ENCODE measurements at regions not wholly inside any gene's neighbourhood (a gene's known extent, or its start where the extent isn't known, plus 50 kb on each side); places are given as distances from the start of the nearest gene placed in this dataset.

DNA sequence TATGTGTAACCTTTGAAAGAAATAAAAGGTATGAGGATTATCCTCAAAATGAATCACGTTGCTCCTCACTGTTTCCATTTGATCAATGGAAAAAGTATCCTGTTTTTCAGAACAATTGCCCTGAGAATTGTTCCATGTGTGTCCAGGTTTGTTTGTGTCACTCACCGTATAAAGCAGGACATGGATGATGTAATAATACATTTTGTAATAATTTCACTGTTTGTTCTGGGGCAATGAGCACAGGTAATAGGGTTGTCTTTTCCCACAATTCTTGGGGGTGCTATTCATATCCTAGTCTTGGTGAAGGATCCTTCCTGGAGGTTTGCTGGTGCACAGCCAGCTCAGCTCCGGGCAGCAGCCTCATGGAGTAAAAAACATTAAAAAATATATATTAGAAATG, 510.8 kb upstream of the MCTP2 start:
- no peak for DNase-seq (ENCODE audit: low read depth)

DNA sequence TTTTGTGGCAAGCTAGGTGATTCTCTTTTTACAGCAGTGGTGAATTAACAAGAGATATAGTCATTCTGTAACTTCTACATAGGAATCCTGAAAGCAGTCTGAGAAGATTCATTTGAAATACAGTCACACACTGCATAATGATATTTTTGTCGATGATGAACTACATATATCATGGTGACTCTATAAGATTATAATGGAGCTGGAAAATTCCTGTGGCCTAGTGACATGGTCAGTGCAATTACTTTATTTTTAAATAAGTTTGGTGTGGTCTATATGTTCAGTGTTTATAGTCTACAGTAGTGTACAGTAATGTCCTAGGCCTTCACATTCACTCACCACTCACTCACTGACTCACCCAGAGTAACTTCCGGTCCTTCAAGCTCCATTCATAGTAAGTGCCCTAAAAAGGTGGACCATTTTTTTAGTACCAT, 511.4 kb upstream of the MCTP2 start:
- no peak for DNase-seq (ENCODE audit: low read depth)

DNA sequence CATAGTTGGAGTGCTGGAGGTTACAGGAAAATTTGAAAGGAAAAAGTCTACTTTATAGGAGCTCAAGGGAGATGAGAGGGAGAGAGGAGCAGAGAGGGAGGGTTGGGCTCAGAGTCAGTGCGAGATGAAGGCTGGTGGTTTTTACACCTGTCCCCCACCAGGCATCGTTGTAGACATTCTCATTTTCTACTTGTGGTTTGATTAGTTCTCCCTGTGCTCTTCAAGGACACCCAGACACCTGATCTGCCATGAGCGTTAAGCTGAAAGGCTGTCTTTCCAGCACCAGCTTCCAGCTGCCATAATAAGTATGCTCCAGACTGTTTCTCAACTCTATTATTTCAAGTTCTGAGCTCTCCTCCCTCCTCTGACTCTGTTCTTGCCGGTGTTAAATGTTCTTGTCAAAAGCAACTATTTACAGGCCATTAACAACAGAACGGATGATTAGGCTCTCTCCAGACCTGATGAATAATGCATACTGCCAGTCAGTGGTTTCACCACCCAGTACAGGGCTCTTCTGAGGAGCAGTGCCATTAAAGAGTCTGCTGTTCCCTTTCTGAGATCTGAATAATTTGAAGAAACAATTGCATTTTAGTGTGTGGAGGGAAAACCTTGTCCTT, 514.6 kb upstream of the MCTP2 start:
- no peak for DNase-seq (ENCODE audit: low read depth)

DNA sequence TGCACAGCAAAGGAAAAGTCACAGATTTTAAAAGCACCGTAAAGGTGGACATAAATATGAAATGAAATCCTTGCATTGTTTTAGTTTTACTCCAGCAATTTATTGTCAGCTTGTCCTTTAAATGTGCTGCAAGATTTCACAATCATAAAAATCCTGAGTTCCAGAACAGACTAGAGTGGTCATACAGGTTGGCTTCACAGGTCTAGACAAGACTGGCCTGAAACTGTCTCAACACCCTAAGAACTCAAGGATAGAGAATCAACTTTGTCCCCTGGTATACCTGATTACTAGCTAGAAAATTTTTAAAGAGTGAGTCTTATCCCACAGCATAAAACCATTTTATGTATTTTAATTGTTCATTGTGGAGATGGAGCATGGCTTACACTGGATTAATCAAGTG, 521.7 kb upstream of the MCTP2 start:
- no peak for DNase-seq (ENCODE audit: low read depth)

DNA sequence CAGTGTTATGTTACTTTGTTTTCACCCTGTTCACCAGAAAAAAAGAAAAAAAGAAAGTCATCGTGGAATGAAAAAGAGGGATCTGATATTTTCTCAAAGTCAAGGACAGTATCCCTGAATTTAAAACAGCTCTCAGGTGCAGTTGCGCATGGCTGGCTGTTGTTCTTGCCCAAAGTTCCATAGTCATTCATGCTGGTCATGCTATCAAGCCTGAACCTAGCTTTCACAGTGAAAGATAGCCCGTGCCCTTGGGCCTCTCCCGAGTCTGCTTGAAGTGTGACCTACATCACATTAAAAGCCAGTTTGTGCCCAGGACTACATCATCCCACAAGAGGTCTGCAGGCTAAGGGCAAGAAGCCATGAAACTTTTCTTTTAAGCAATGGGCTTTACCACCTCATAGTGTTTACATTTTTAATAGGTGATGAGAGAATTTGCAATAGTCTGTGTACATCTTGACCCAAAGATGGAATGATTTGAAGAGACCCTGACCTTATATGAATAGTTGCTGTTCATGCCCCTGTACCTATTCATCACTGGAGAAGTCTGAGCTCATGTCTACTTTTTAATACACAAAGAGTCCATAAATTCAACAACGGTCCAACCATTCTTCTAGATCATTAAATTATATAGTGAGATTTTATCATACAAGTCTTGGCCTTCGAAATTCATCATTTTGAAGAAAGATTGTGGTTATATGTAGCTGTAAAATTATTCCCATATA, 522.5 kb upstream of the MCTP2 start:
- DNase-seq (ENCODE audit: low read depth), result no peak

DNA sequence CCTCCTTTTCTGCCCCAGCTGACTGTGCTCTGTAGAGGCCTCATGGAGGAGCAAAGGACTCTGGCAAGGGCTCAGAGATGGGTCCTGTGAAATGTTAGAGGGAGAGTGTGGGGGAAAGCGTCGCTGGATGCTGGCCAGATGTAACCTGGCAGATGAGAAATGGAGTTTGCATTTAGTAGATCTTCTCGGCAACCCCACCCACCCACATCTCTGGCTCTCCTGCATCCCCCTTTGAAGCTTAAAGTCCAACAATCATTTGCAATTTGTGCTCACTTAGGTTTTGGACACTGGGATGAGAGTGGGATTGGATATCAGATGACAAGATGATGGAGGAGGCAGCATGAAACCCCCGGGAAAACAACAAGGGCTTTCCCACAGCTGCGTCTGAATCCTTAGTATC, 523.6 kb upstream of the MCTP2 start:
- no peak for DNase-seq (ENCODE audit: low read depth)

DNA sequence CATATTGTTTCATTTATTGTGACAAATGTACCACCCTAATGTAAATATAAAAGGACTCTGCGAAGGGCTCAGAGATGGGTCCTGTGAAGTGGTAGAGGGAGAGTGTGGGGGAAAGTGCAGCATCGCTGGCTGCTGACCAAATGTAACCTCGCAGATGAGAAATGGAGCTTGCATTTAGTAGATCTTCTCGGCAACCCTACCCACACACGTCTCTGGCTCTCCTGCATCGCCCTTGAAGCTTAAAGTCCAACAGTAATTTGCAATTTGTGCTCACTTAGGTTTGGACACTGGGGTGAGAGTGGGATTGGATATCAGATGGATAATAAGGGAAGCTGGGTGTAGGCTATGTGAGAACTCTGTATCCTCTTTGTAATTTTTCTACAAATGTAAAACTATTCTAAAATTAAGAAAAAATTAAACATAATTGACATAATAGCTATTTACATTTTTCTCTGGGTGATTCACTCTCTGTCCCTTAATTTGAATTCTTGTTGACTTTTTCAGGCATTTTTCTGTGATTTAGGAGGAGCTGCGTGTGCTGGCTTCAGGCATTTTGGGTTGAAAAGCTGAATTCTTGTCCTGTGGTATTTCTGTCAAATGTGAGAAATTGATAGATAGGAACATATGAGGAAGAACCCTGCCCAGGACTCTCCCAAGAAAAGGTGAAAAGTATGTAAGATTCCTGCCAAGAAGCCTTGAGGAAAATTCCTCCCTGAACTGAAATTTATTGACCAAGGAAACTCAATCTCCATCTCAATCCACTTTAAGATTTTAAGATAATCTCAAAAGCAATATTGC, 524.7 kb upstream of the MCTP2 start:
- DNase-seq (ENCODE audit: low read depth), result no peak

DNA sequence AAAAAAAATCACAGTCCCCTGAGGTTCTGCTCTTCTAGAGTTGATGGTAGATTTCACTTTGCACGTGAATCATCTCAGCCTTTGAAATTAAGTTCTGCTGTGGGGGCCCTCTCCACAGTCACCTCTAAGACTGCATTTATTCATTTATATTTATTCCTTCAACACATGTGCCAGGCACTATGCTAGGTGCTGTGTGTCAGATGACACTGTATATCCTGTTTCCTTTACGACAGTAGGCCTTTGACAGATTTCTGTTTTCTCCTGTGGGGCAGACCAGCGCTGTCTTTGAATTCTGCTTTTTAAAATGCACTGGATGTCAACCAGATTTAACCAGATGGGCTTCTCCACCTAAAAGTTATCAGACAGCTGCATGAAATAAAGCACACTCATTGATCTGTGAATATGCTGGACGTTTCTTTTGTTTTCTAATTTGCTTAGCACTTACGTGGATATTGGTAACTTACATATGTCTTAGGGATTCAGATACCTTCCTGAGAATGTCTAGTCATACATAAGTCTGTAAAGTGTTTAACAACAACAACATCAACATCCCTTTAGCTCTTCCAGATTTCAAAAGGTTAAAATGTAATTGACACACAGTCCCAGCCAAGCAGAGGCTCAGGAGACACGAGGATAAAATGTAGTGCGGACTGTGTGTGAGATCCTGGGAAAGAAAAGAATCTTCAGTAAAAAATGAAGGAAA, 525.5 kb upstream of the MCTP2 start:
- DNase-seq (ENCODE audit: low read depth), result no peak

DNA sequence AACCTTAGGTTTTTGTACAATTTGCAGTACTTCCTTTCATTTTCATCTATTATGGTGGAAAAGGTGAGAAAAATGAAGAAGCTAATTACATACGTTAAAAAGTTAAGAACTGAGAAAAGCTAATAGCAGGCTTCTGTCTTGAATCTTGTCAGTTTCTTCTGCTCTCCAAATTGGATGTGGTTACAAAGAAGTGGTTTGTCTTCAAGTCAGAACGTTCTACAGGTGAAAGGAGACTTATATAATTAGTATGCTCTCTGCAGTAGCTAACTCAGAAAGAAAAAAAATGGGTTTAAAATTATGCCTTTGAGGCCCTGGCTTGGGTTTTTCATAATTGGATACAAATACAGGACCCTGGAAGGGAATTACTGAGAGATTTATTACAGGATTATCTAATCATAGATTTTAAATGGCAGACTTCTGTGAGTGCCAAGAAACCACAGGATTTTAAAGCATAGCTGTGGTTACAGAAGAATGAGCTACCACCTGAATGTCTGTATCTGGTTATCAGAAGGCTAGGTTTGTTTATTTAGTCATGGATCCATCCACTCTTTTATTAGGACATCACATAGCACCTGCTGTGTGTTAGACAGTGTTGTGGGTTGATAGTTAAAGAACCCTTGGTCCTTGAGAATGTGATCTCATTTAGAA, 528.1 kb upstream of the MCTP2 start:
- DNase-seq (ENCODE audit: low read depth), result no peak

DNA sequence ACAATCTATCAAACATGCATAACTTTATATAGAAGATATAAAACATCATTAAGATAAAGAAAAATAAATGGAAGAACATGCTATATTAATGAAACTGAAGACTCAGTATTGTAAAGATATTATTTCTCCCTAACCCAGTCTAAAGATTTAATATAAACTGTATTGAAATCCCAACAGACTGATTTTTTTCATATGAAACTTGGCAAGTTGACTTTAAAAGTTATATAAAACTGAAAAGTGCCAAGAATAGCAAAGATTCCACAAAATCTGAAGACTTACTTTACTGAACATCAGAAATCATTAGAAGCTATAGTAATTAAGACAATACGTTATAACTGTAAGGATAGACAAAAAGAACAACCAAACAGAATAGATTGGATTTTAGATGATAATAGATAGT, 531.3 kb upstream of the MCTP2 start:
- no peak for DNase-seq (ENCODE audit: low read depth)

DNA sequence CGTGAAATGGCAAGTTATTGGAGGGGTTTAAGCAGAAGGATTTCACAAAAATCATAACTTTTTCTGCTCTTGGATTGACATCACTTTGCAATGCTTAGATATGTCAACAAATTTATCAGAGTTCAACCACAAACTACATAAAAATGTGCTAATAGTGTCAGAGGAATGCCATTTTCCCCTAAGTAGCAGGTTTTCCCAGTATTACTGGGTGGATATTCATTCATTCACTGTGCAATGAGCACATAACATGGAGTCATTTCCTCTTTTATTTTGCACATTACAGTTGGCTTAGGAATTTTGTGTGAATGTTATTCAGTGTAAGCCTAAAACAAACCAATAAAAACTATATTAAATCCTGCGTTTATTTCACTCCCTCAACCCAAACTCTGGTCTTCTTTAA, 537.3 kb upstream of the MCTP2 start:
- no peak for DNase-seq (ENCODE audit: low read depth)

DNA sequence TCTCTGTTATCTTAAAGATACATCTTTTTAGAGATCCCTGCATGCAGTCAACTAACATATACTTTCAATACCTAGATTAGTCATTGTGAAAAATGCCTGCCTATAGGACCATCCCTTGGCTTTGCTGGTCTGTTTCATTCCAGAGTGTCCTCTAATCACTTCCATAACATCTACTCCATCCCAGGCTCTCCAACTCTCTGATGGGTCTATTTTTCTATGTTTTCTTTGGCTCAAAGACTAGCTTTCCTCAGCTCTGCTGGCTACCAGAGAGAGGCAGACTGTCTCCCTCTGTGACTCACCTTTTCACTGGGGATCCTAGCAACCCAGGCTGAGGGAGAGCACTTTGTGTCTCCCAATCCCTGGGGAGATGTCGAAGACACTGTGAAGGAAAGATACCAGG, 547.7 kb upstream of the MCTP2 start:
- DNase-seq (ENCODE audit: low read depth), result no peak

DNA sequence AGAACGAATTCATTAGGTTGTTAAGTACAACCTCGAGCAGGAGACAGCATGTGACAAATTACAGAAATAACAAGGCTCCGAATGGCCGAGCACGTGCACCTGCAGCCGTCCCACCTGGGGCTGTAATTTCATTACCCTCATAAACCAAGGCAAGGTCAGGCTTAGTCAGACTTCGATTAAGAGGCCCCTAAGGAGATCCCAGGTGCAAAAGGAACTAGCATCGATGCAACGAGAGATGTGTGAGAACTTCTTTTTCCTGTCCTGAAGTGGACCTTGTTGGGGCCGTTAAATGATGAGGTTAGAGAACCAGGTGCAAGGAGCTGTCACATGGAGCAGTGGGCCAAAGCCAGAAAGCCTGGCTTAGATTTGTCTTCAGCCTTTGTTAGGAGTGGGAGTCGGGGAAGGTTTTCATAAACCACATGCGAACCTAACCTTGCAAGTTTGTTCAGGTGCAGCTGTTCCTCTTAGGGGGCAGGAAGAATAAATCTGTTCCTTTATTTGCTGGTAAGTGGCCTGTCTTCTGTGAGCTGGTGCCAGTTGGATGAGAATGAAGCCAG, 559.9 kb upstream of the MCTP2 start:
- DNase-seq (ENCODE audit: low read depth), result no peak

DNA sequence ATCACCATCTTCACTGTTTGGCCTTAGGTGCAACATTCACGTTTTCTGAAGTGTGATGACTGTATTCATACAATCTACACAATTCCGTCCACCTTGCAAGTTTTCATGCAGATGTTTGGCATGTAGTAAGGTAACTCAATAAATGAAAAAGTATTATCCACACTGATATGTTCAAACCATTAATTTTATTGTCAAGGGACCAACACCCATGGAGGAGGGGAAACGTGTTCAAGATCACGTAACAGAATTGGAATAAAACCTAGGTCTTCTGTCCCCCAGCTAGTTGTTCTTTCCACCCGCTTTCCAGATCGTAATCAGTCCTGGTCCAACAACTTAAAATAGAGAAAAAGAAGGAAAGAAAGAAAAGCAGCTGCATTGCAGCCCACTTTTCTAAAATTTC, 560.4 kb upstream of the MCTP2 start:
- DNase-seq (ENCODE audit: low read depth), result no peak

DNA sequence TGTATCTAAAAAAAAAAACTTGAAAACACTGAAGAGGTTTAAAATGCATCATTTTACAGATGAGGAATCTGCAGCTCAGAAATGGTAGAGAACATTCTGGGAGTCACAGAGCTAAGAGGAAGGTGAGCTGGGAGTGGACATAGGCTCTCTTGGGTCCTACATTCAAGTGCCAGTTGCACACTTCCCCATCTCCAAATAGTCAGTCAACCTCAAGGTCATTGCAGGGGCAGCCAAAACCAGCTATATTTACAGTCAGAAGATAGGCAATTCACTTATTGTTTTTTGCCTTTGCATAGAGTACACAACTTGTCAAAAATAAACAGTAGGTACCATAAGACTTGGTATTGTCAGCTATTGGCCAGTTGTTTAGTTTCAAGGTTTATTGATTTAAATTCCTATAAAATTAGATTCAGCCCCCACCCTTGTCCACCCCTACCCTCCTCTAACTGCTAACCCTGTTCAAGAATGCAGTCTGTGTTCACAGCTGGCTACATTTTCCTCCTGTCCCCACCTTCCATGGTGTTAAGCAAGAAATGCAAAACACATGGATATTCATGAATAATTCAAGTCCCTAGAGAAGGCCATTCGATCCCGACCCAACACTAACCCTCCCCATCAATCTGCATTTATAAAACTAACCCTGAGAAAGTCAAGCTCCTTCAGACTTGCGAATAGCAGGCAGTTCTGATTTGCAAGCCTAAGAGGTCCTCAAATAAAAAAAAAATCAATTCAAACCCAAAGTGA, 567.0 kb upstream of the MCTP2 start:
- DNase-seq (ENCODE audit: low read depth), result no peak

DNA sequence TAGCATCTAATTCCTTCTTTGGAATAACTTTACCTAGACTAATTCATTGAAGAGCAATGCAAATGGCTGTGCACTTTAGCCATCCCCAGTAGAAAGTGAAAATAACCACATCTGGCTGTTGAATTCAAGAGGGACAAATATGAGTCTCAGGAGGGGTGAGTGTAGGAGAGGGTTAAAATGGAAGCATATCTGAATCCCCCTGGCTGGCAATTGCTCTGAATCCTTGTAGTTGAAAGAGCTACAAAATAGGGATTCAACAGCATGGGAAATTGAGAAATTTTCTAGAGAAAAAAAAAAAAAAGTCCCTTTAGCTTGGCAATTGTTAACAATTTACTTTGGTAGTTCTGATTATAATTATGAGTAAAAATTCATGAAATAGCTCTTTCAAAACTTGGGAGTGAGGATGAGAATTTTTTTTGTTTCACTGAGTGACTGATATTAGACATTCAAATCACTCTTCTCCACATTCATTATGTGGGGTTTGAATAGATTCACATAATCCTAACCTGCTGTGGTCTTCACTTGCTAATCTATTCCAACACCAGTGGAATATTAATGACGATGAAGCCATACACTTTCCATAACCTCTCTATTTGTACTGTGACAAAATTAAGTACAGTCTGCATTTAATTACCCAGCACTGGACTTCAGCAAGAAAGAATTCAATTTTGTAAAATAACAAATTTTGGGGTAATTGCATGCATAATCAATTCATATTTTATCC, 569.0 kb upstream of the MCTP2 start:
- no peak for DNase-seq (ENCODE audit: low read depth)

DNA sequence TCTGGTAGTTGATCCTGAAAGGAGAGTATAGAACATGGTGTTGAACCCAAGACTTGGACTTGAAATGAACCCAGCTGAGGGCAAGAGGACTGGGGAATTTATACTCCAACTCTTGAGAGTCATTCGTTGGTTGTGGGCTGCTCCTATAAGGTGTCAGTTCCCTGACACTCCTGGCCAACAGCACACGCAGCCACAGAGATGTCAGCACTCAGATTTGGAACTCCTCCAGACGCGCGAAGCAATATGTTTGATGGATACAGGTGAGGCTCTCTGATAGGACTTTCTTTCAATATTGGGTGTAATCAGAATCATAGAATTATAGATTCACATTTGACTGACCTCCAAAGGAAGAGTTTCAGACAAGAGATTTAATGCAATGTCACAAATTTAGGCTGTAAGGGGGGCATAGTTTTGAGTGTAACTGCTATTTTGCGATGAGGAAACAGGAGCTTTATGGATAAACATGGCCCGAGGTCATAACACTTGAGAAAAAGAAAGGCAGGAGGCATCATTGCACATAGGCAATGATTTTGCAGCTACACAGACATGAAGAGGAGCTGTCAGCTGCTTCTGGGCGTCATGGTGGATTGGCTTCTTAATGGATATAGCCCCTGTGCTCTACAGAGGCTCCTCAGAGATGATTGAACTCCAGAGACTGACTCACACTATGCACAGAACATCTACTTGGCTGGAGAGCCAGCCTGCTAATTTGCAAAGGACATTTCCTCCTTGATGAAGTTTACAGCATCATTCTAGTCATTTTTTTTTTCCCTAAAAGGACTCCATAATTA, 569.2 kb upstream of the RGMA start:
- DNase-seq (ENCODE audit: low read depth), result no peak

DNA sequence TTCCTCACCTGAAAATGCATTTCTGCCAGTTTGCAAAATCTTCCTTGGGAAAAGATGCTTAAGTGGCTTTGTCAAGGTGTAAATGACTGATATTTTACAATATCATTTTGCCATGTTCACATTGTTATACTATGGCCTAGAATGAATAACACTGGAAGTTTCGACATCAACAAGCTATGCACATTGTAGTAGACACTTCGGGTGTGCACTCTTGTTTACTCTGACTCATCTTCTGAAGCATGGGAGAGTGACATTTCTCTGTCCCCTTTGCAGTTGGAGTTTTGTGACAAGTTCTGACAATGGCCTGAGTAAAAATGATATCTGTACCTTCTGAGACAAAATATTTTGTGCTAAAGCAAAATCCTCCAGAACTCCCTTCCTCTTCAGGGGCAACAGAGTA, 567.0 kb upstream of the RGMA start:
- DNase-seq (ENCODE audit: low read depth), result no peak

DNA sequence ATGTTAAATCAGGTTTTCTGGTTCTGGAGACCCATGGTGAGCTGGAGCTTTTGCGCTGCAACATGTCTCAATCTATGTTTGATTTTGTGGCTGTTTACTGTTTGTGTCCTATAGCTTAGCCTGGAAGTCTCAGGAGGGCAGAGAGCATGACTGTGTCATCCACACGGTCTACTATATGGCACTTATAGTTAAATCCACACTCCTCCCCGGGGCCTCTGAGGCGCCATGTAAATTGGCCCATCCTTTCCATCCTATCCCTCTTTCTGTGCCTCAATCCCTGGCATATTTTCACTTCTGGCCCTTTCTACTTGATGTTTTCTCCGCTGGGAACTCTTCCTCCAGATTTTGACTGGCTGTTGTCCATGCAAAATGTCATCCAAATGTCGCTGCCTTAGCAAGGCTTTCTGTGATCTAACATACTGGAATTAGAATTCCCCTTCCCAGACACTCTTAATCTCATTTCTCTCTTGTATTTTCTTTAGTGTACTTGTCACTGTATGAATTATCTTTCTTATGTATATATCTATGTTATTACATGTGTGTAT, 560.8 kb upstream of the RGMA start:
- no peak for DNase-seq (ENCODE audit: low read depth)
